Fibroblast of pulmonary artery (primary cell): ENCODE measurements at regions not wholly inside any gene's neighbourhood (a gene's known extent, or its start where the extent isn't known, plus 50 kb on each side); places are given as distances from the start of the nearest gene placed in this dataset.

Experiments
- DNase-seq: peaks from one replicate; pipeline ENCODE4 v3.0.0-alpha.2; 2010; ENCODE audit warnings: low read depth
- H3K4me3 ChIP-seq: replicated peaks from 2 replicates; pipeline ENCODE4 v1.5.1; 2011; ENCODE audit warnings: low read depth, mild to moderate bottlenecking, control low read depth, low read length, moderate library complexity
- CTCF ChIP-seq: IDR thresholded peaks from 2 replicates; pipeline ENCODE4 v1.5.1; 2011; ENCODE audit warnings: mild to moderate bottlenecking, control low read depth, low read length, inconsistent platforms; ENCODE audit errors: missing control alignments

GRCh38 chr4:137583671-137584070 is 51.4 kb upstream of the PCDH18 start:
- H3K4me3 ChIP-seq, result no peak overlapping the region
- no peak for DNase-seq
- TF ChIP-seq CTCF, result no peak
